HG03039 (cell line): ENCODE measurements at regions not wholly inside any gene's neighbourhood (a gene's known extent, or its start where the extent isn't known, plus 50 kb on each side); places are given as distances from the start of the nearest gene placed in this dataset.
"Not testable (repeated sequence)": the region's sequence is repeated elsewhere in the genome, so short reads cannot be mapped to it uniquely, and the experiment has no call there.

Experiments used
- ATAC-seq: cut with Tn5 transposase; IDR thresholded peaks from one replicate; pipeline ENCODE4 v1.9.1; 2021; ENCODE audit warnings: mild to moderate bottlenecking, moderate library complexity; ENCODE audit not compliant: unreplicated experiment

DNA sequence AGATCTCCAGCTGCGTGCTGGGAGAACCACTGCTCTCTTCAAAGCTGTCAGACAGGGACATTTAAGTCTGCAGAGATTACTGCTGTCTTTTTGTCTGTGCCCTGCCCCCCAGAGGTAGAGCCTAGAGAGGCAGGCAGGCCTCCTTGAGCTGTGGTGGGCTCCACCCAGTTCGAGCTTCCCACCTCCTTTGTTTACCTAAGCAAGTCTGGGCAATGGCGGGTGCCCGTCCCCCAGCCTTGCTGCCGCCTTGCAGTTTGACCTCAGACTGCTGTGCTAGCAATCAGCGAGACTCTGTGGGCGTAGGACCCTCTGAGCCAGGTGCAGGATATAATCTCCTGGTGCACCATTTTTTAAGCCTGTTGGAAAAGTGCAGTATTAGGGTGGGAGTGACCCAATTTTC, 128.6 kb downstream of the ACTR3 start:
- ATAC-seq = not testable (repeated sequence)

DNA sequence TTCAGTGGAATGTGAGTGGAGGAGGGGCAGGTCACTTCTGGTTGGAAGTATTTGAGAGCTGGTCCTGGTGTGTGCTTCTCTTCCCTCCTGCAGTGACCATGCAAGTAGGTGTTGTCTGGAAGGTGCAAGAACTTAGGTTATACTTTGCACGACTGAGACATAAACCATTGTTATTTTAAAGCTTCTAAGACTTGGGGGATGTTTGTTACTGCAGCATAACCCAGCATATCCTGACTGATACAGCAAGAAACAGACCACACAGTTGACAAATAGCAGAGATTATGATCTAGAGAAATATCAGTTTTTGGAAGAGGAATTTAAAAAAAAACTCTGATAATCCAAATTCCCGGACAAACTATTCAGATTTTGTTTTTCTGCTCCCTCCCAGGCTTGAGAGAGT, 130.8 kb downstream of the ACTR3 start:
- no peak for ATAC-seq

- ATAC-seq = no peak
Measured at GRCh38 chr2:114022360-114023085, 132.6 kb downstream of the ACTR3 start.

DNA sequence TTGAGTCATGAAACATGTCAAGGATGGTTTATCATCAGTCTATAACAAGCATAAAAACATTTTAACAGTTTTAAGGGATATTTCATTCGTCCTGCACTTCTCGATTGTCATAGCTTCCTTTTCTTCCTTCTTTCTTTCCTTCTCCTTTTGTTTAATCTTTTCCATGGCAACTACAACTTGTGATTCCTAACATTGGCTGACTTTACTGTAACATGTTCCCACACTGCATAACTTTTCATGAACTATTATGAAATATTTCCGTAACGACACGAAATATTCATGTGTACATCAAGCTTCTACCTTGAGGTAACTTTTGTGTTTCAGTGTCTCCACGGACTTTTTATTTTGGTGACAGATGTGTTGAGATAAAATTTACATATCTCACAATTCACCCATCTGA, 134.4 kb downstream of the ACTR3 start:
- no peak for ATAC-seq

DNA sequence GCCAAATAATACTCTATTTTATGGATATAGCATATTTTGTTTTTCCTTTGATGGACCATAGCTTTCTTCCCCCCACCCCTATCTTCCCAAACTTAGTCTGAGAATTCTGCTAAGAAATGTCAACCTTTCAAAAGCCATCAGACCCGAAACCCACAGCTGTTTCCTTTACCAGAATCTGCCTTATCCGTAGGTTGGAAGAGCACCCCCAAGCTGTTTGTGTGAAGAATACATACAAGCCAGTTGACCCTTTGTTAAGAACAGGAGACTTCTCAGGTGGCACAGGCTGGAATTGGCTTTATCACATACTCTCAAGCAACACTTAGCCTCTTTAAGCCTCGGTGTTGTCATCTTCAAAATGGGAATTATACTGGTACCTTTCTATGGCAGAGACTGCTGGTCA, 135.1 kb downstream of the ACTR3 start:
- no peak for ATAC-seq

GRCh38 chr2:114027437-114027836, 137.5 kb downstream of the ACTR3 start:
- ATAC-seq = no peak

DNA sequence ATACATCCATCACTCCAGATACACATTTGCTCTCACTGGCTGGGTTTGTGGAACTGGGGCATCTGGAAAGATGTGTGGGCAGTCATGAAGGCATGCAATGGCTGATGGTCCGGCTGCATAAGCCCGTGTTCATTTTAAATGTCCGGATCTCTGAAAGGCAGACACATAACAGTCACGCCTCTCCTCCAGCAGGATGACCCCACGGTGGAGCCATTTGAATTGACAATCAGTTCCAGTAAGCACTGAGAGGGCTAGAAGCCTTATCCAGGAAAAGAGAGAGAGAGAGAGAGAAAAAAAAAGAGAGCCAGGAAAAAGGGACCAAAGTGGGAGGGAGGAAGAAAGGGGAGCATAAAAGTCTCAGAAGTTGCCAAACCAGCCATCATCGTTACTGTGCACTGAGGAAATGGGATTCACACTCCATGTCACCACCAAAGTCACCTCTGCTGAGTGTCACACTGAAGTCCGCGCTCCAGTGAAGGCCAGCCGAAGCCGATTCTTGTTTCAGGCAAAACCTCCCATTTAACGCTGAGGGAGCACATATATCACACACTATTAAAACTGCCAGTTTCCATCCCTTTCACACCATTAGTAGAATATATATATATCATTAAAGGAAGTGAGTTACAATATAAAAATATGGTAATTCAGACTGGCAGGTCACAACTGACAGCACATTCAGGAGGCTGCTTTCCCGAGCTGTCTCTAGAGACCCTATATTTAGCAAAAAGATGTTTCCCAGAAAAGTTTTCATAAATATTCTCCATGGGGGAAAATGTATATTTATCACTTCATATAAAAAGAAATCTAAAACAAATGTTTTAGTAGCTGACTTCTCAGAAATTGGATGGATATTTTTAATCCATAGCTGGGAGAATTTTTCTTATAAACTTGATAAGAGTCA, 142.0 kb downstream of the ACTR3 start:
- no peak for ATAC-seq

DNA sequence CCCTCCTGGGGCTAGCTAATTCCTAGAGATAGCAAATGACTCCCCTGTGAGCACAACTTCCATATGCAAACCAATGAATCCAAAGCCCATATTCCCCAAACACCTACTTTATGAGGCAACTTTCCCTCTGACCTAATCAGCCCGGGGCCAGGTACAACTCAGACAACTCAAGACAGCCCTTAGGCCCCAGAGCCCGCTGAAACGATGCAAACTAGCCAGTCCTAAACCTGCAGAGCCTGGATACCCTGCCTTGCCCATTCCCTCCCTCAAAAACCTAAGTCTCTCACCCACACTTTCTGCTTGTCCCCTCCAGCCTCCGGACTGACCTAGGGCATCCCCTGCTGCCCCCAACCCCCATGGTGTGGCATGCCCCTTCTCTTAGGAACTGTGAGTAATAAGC, 142.8 kb downstream of the ACTR3 start:
- ATAC-seq = no peak

- no peak for ATAC-seq
Measured at GRCh38 chr2:114034742-114035141, 144.9 kb downstream of the ACTR3 start.

GRCh38 chr2:114038710-114039109, 148.8 kb downstream of the ACTR3 start:
- ATAC-seq = no peak

DNA sequence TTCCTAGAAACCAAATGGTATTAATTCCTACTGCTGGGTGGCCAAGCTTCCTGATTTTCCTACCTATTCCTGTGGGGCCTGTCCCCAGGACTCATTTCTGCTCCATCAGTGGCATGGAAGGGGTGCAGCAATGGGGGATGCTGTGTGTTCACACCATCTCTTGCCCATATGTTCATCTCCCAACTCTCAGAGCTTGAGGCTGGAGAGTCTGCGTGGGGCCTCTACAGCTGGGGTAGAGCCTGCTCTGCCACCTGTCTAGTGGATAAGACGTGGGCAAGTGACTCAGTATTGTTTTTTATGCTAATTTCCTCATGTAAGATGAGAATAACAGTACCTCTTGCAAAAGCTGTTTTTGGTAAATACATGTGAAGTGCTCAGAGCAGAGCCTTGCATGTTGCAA, 149.8 kb downstream of the ACTR3 start:
- no peak for ATAC-seq

- no peak for ATAC-seq
Measured at GRCh38 chr2:114040826-114041225, 150.9 kb downstream of the ACTR3 start.

DNA sequence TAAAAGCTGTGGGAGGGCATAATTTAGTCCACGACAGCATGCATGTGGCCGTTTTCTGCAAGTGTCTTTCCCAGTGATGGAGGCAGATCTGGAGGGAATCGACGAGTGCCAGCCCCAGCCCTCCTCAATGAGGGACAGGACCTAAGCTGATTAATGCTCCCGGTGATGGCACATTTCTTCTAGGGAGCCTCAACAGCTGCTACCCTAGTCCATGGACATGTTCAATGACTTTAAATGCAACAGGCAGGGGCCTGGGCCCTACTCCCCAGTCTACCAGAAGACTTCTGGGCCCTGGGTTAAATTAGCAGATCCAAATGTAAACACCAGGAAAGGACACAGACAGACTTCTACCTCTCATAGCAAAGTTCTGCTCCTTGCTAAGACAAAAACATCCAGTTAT, 155.1 kb downstream of the ACTR3 start:
- no peak for ATAC-seq

DNA sequence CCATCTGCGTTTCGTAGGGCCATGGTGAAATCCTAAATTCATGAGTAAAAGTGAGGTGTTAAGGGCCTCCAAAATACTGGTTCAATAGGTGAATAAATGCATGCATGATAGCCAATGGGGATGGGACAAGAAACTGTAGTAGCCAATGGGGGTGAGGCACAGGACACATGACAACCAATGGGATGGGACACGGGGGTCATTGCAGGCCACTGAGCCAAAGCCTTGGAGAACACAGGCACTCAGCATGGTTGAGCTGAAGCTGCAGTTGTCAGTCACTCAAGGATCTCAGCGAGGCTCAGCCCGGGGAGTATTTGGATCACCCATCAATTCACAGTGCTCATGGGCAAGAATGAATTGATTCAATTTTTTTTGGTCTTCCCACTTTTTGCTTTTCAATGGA, 156.5 kb downstream of the ACTR3 start:
- ATAC-seq = no peak

DNA sequence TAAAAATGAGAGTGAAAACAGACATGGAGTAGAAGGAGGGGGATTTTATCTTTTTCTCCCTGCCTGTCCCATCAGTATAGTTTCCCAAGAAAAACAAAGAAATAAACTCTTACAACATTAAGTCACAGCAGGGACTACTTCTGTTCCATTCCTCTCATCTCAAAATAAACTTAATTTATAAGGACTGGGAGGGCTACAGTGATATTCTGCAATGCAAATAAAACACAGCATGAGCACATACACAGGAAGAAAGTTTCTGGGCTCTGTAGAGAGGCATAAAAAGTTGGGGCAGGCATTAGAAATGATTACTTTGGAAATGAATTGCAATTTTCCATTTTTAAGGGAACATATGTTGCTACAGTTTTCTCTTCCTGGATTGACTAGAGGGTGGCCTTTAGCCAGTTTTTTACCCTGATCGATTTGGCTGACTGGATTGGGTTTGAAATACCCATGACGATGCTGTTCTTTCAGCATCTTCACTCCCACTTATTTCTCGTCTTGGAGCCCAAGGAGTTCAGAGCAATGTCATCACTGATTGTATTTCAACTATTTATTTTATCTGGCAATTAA, 157.1 kb downstream of the ACTR3 start:
- no peak for ATAC-seq

- no peak for ATAC-seq
Measured at GRCh38 chr2:114049280-114049679, 159.4 kb downstream of the ACTR3 start.

GRCh38 chr2:114049826-114050225, 159.9 kb downstream of the ACTR3 start:
- no peak for ATAC-seq

DNA sequence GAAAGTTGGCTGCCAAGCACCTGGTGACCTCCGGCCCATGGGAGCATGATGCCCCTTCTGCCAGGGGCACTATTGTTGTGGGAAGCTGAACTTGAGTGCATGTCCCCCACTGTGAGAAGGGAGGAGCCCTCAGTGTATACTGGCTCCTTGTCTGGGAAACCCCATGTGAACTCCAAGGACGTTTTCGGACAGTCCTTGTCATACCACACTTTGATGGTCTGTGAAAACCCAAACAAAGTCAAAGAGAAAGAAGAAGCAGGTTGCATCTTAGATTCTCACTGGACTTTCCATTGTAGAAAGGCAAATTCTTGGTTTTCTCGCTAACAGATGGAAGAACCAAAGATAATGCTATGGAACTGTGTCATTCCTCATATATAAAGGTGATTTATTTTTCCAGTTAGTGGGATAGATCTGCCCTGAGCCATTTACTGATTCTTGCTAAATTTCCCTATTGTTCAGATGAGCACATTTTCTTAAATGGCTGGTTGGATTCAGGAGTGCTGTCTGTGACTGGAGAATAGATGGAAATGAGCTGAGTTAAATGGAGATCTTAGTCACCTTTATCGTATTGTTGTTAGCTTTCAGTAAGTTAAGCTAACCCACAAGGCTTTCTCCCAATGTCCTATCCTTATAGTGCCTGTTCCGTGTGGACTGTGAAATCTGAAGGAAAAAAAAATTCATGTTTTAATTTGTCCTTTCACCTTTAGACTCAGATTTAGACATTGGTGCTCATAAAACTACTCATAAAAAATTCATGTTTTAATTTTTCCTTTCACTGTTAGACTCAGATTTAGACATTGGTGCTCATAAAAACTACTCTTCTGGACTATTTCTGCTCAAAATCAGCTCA, 166.6 kb downstream of the ACTR3 start:
- peak; percentile 95 for ATAC-seq

DNA sequence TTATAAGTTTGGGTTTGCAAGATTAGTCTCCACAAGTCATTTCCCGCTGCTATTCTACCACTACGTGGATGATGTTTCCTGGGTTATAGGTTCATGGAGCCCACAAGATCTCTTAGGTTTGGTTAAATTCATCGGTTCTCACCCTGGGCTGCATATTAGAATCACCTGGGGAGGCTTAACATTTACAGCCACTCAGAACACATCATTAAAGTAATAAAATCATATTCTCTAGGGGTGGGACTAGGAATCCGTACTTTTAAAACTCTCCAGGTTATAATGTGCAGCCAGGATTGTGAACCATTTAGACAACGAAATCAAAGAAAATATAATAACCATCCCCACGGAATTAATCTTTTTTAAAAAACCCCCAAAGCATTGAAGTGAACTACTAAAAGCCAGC, 167.7 kb downstream of the ACTR3 start:
- ATAC-seq = no peak

GRCh38 chr2:114061566-114062098, 171.7 kb downstream of the ACTR3 start:
- ATAC-seq = no peak

- ATAC-seq = no peak
Measured at GRCh38 chr2:114063346-114063745, 173.5 kb downstream of the ACTR3 start.
